Motor neuron (in vitro differentiated cells): ENCODE measurements at regions not wholly inside any gene's neighbourhood (a gene's known extent, or its start where the extent isn't known, plus 50 kb on each side); places are given as distances from the start of the nearest gene placed in this dataset.

ENCODE experiments used
- ATAC-seq, 8 experiments: fragments of 200-7000 bp; cut with Tn5 transposase; replicated peaks in 6 of 8; 2 replicates each; pipeline ENCODE4 v1.8.0; 2021; ENCODE audit warnings: mild to moderate bottlenecking in 8 of 8, moderate library complexity in 8 of 8
- H3K27ac ChIP-seq, 2 donors: fragments of 250-450 bp; sonication (Bioruptor Pico); 2 replicates each; pipeline ENCODE4 v1.9.0; 2021; ENCODE audit warnings: antibody characterized with exemption in 2 of 2, mild to moderate bottlenecking in 2 of 2, moderate library complexity in 1 of 2
- H3K4me1 ChIP-seq, 2 donors: fragments of 250-450 bp; sonication (Bioruptor Pico); replicated peaks in 1 of 2; 2 replicates each; pipeline ENCODE4 v1.6.1; 2021; ENCODE audit warnings: antibody characterized with exemption in 2 of 2, mild to moderate bottlenecking in 2 of 2, moderate library complexity in 1 of 2
- H3K4me3 ChIP-seq, 5 donors: fragments of 250-450 bp; sonication (Bioruptor Pico); 2 replicates each; pipeline ENCODE4 v1.9.0; 2021; ENCODE audit warnings: antibody characterized with exemption in 5 of 5, mild to moderate bottlenecking in 5 of 5, moderate library complexity in 4 of 5
- WGBS, 10 experiments: fragments of 450-650 bp; shearing (Covaris generic); methylation state at CpG; one replicate each; pipeline ENCODE4 v1.0.0; 2022; 5-methylcytosine and 5-hydroxymethylcytosine counted together
- in situ Hi-C, 9 experiments: fragments of 400-800 bp; cut with MboI; loops; one replicate each; pipeline ENCODE4 v1.15.0; 2021; ENCODE audit warnings: low sequenced_read_pairs in 9 of 9, low pct_unique_long_range_greater_than_20kb in 2 of 9; ENCODE audit not compliant: unreplicated experiment in 9 of 9

- no peak for ATAC-seq
- no peak overlapping the region for H3K27ac ChIP-seq
- WGBS, 10 experiments: 40 to 92% (median 53%) methylated on average over 1 to 3 of the region's 6 CpGs; no CpG with 5 or more reads in 4 of the 10 experiments
- no peak overlapping the region for H3K4me3 ChIP-seq
- in situ Hi-C loops: no loop called here
- no peaks in the 10 kb centered on the region for H3K4me1 ChIP-seq
These were observed 58.3 kb downstream of the C11orf87 start for GRCh38 chr11:109480251-109480650.

GRCh38 chr11:109486129-109486528 is 64.1 kb downstream of the C11orf87 start:
- 0 to 83% (median 47%) methylated on average over 1 of the region's 1 CpG; no CpG with 5 or more reads in 2 of the 10 experiments for WGBS, 10 experiments
- Histone ChIP-seq H3K4me3 (no peak overlapping the region), H3K4me1 (no peaks in the 10 kb centered on the region), H3K27ac (no peak overlapping the region)
- in situ Hi-C loops: no loop called here
- peak in 1 of 8 experiments; percentile 45 for ATAC-seq

GRCh38 chr11:109490953-109491635 is 69.1 kb downstream of the C11orf87 start:
- H3K4me3 ChIP-seq: no peak overlapping the region
- in situ Hi-C loops: no loop called here
- 0 to 100% (median 36%) methylated on average over 1 to 4 of the region's 4 CpGs; no CpG with 5 or more reads in 2 of the 10 experiments for WGBS, 10 experiments
- no peaks in the 10 kb centered on the region for H3K4me1 ChIP-seq
- H3K27ac ChIP-seq: no peak overlapping the region
- ATAC-seq: peak in 3 of 8 experiments; percentile 95 to 98 (median 97)

- Histone ChIP-seq H3K4me3 (no peak overlapping the region), H3K27ac (no peak overlapping the region), H3K4me1 (peaks cover 5 to 20% of the 10 kb centered on the region in 2 donors)
- ATAC-seq: peak in 2 of 8 experiments; percentile 51 to 71
- in situ Hi-C loops: no loop called here
- 0 to 100% (median 82%) methylated on average over 1 to 3 of the region's 3 CpGs; no CpG with 5 or more reads in 1 of the 10 experiments for WGBS, 10 experiments
These were observed 84.1 kb downstream of the C11orf87 start for GRCh38 chr11:109506115-109506514.

GRCh38 chr11:109507331-109507730 is 85.3 kb downstream of the C11orf87 start:
- no peak overlapping the region for H3K4me3 ChIP-seq
- no peak overlapping the region for H3K27ac ChIP-seq
- WGBS, 10 experiments: 40 to 93% (median 80%) methylated on average over 1 to 4 of the region's 4 CpGs; no CpG with 5 or more reads in 3 of the 10 experiments
- H3K4me1 ChIP-seq: peaks cover 5 to 20% of the 10 kb centered on the region in 2 donors
- ATAC-seq: no peak
- in situ Hi-C loops: no loop called here

GRCh38 chr11:109507836-109508561 is 86.0 kb downstream of the C11orf87 start:
- in situ Hi-C loops: no loop called here

GRCh38 chr11:109508943-109509342 is 87.0 kb downstream of the C11orf87 start:
- Histone ChIP-seq H3K4me1 (peaks cover 5 to 20% of the 10 kb centered on the region in 2 donors), H3K27ac (no peak overlapping the region), H3K4me3 (no peak overlapping the region)
- no peak for ATAC-seq
- in situ Hi-C loops: no loop called here
- 84 to 100% (median 100%) methylated on average over 1 to 2 of the region's 2 CpGs; no CpG with 5 or more reads in 3 of the 10 experiments for WGBS, 10 experiments

More at GRCh38 chr11:109507836-109508561, 86.0 kb downstream of the C11orf87 start:
- Histone ChIP-seq H3K4me1 (peaks cover 5 to 20% of the 10 kb centered on the region in 2 donors), H3K27ac (no peak overlapping the region), H3K4me3 (no peak overlapping the region)
- 0 to 100% (median 73%) methylated on average over 1 of the region's 1 CpG; no CpG with 5 or more reads in 2 of the 10 experiments for WGBS, 10 experiments
- ATAC-seq: peak; percentile 16 to 91 (median 54)

- no peak for ATAC-seq
- WGBS, 10 experiments: 57 to 100% (median 100%) methylated on average over 1 of the region's 1 CpG; no CpG with 5 or more reads in 1 of the 10 experiments
- Histone ChIP-seq H3K4me1 (peaks cover 5 to 20% of the 10 kb centered on the region in 2 donors), H3K4me3 (no peak overlapping the region), H3K27ac (no peak overlapping the region)
- in situ Hi-C loops: no loop called here
These were observed 88.3 kb downstream of the C11orf87 start for GRCh38 chr11:109510316-109510715.

GRCh38 chr11:109511598-109511997 is 89.6 kb downstream of the C11orf87 start:
- Histone ChIP-seq H3K4me1 (peaks cover 5 to 20% of the 10 kb centered on the region in 2 donors), H3K27ac (no peak overlapping the region), H3K4me3 (no peak overlapping the region)
- in situ Hi-C loops: no loop called here
- ATAC-seq: no peak

- in situ Hi-C loops: no loop called here
- H3K27ac ChIP-seq: no peak overlapping the region
- WGBS, 10 experiments: 13 to 100% (median 88%) methylated on average over 1 of the region's 1 CpG; no CpG with 5 or more reads in 1 of the 10 experiments
- no peak overlapping the region for H3K4me3 ChIP-seq
- peaks cover 5 to 18% of the 10 kb centered on the region in 2 donors for H3K4me1 ChIP-seq
- ATAC-seq: no peak
These were observed 90.3 kb downstream of the C11orf87 start for GRCh38 chr11:109512249-109512648.

- no peak for ATAC-seq
- 33 to 67% methylated on average over 1 to 2 of the region's 2 CpGs; no CpG with 5 or more reads in 8 of the 10 experiments for WGBS, 10 experiments
These were observed 90.7 kb downstream of the C11orf87 start for GRCh38 chr11:109512680-109513079.

GRCh38 chr11:109514313-109515018 is 92.5 kb downstream of the C11orf87 start:
- H3K4me1 ChIP-seq: no peaks in the 10 kb centered on the region
- WGBS, 10 experiments: 0 to 83% (median 49%) methylated on average over 1 to 2 of the region's 2 CpGs; no CpG with 5 or more reads in 2 of the 10 experiments
- peak in 1 of 8 experiments; percentile 48 for ATAC-seq
- in situ Hi-C loops: no loop called here
- H3K27ac ChIP-seq: no peak overlapping the region
- H3K4me3 ChIP-seq: no peak overlapping the region

More at GRCh38 chr11:109512680-109513079, 90.7 kb downstream of the C11orf87 start:
- in situ Hi-C loops: no loop called here
- peaks cover 4 to 14% of the 10 kb centered on the region in 2 donors for H3K4me1 ChIP-seq
- H3K4me3 ChIP-seq: no peak overlapping the region
- H3K27ac ChIP-seq: no peak overlapping the region

- Histone ChIP-seq H3K4me3 (no peak overlapping the region), H3K27ac (no peak overlapping the region), H3K4me1 (no peaks in the 10 kb centered on the region)
- no peak for ATAC-seq
- 0 to 100% (median 75%) methylated on average over 1 to 2 of the region's 2 CpGs; no CpG with 5 or more reads in 2 of the 10 experiments for WGBS, 10 experiments
- in situ Hi-C loops: no loop called here
These were observed 97.3 kb downstream of the C11orf87 start for GRCh38 chr11:109519253-109519652.
